ENCODE measurements at regions not wholly inside any gene's neighbourhood (a gene's known extent, or its start where the extent isn't known, plus 50 kb on each side); places are given as distances from the start of the nearest gene placed in this dataset.

DNA sequence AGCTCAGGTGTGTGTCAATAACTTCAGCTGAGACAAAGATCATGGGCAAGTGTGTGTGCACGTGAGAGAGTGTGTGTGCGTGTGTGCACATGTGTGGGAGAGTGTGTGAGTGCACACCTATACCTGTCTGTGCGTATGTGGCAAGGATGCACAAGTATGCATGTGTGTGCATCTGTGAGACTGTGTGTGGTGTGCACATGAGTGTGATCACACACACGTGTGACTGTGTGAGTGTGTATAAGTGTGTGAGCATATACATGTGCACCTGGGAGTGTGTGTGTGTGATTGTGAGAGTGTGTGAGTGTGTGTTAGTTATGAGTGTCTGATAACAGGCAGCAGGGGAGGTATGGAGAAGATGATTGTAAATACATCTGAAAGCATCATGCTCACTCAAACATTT, 657.3 kb upstream of the PFKP start:
- DNase-seq (ENCODE audit: extremely low read depth, low read depth), result no peak
- TF ChIP-seq, protein P1, sequence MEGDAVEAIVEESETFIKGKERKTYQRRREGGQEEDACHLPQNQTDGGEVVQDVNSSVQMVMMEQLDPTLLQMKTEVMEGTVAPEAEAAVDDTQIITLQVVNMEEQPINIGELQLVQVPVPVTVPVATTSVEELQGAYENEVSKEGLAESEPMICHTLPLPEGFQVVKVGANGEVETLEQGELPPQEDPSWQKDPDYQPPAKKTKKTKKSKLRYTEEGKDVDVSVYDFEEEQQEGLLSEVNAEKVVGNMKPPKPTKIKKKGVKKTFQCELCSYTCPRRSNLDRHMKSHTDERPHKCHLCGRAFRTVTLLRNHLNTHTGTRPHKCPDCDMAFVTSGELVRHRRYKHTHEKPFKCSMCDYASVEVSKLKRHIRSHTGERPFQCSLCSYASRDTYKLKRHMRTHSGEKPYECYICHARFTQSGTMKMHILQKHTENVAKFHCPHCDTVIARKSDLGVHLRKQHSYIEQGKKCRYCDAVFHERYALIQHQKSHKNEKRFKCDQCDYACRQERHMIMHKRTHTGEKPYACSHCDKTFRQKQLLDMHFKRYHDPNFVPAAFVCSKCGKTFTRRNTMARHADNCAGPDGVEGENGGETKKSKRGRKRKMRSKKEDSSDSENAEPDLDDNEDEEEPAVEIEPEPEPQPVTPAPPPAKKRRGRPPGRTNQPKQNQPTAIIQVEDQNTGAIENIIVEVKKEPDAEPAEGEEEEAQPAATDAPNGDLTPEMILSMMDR (IDR thresholded peaks at IDR 0.05; ENCODE audit: low read depth, low read length), result no peak

- DNase-seq (ENCODE audit: extremely low read depth, low read depth), result no peak
- TF ChIP-seq, protein P1 (IDR thresholded peaks at IDR 0.05; ENCODE audit: low read depth, low read length), result no peak
These were observed 664.1 kb upstream of the ADARB2 start for GRCh38 chr10:2401459-2401858.

GRCh38 chr10:2399482-2399881, 662.2 kb upstream of the ADARB2 start:
- TF ChIP-seq, protein P1 (IDR thresholded peaks at IDR 0.05; ENCODE audit: low read depth, low read length), result no peak
- no peak for DNase-seq (ENCODE audit: extremely low read depth, low read depth)

DNA sequence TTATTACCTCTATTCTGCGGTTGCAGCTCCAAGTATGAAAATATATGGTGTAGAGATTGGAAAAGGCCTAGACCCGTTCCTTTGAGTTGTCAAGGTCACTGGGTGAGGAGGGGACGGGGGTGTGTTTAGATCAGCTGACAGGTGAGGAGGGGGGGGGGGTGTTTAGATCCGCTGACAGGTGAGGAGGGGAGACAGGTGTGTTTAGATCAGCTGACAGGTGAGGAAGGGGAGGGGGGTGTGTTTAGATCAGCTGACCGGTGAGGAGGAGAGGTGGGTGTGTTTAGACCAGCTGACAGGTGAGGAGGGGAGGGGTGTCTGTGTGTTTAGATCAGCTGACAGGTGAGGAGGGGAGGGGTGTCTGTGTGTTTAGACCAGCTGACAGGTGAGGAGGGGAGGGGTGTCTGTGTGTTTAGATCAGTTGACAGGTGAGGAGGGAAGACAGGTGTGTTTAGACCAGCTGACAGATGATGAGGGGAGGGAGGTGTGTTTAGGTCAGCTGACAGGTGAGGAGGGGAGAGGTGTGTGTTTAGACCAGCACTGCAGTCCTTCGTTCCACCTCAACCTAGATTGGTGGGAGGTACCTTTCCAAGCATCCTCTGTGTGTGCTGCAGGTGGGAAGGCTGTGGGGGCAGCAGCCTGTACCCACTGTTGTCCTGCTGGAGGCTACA, 655.0 kb upstream of the ADARB2 start:
- DNase-seq (ENCODE audit: extremely low read depth, low read depth), result no peak
- TF ChIP-seq, protein P1 (IDR thresholded peaks at IDR 0.05; ENCODE audit: low read depth, low read length), result no peak

- TF ChIP-seq, protein P1 (IDR thresholded peaks at IDR 0.05; ENCODE audit: low read depth, low read length), result no peak
- no peak for DNase-seq (ENCODE audit: extremely low read depth, low read depth)
These were observed 650.3 kb upstream of the ADARB2 start for GRCh38 chr10:2387672-2388071.

DNA sequence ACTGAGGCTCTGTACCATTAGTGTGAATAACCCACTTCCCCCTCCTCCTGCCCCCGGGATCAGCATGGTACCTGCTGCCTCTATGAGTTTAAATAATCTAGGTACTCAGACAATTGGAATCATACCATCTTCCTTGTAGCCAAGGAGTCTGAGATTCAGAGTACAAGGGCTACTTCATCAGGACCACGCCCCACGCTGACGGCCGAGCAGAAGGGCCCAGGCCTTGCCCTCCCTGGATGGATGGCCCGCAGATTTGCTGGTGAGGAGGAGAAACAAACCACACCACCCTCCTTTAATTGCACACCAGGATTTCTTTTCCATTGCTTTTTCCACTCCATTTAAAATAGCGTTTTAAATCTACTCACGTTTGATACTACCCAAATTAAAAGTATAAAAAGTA, 649.9 kb upstream of the ADARB2 start:
- DNase-seq (ENCODE audit: extremely low read depth, low read depth), result no peak
- TF ChIP-seq, protein P1 (IDR thresholded peaks at IDR 0.05; ENCODE audit: low read depth, low read length), result no peak

DNA sequence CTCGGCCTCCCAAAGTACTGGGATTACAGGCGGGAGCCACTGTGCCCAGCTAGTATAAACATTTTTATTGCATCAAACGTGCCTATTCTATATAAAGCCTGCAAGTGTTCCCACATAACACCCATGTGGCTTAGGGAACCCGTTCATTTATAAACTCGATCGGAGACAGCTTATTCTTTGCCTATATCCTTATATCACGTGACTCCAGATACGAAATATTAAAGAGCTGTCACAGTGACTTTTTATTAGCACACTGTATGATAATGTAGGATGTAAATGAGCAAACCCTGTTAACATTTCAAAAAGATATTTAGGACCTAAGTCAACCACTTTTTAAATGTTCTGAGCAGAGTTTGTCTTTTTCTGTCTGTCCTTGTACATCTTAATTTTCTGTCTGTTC, 642.9 kb upstream of the ADARB2 start:
- TF ChIP-seq, protein P1 (IDR thresholded peaks at IDR 0.05; ENCODE audit: low read depth, low read length), result no peak
- DNase-seq (ENCODE audit: extremely low read depth, low read depth), result no peak
